B cell (primary cell): ENCODE measurements at regions not wholly inside any gene's neighbourhood (a gene's known extent, or its start where the extent isn't known, plus 50 kb on each side); places are given as distances from the start of the nearest gene placed in this dataset.

ENCODE experiments used
- ATAC-seq: fragments of 200-7000 bp; cut with Tn5 transposase; one replicate; pipeline ENCODE4 v1.10.0; 2021; ENCODE audit warnings: low read depth, mild to moderate bottlenecking, moderate number of reproducible peaks, moderate library complexity
- CTCF ChIA-PET: fragments of 350-600 bp; sonication (Branson Sonifier 250); formaldehyde crosslinking; loops from one replicate; lab custom pipeline; 2021; ENCODE audit warnings: antibody characterized with exemption, inconsistent platforms; lab: Charles Lee
- POLR2A ChIA-PET: fragments of 350-600 bp; sonication (Branson Sonifier 250); formaldehyde crosslinking; loops from one replicate; lab custom pipeline; 2021; ENCODE audit warnings: antibody characterized with exemption; lab: Charles Lee
- DNase-seq: peaks from one replicate; pipeline ENCODE4 v3.0.0; 2013
- H2AFZ ChIP-seq: 2 replicates; pipeline ENCODE4 v1.6.1; 2012; ENCODE audit warnings: mild to moderate bottlenecking, low read depth, low read length; ENCODE audit not compliant: insufficient read depth, poor library complexity, severe bottlenecking
- H3K27ac ChIP-seq, 2 donors: 1 replicate in 1 of 2; 2 replicates in 1 of 2; pipeline ENCODE4 v1.5.1; 2012 to 2013; ENCODE audit warnings: low read length in 2 of 2, mild to moderate bottlenecking in 2 of 2, moderate library complexity in 1 of 2
- H3K27me3 ChIP-seq, 4 experiments: fragments of 200-600 bp in 1 of 4; sonication (generic) in 1 of 4; replicated peaks in 1 of 4; 1 replicate in 2 of 4; 2 replicates in 2 of 4; pipeline versions ENCODE4 v1.6.1 to v1.7.0; 2013 to 2016; ENCODE audit warnings: low read length in 3 of 4, mild to moderate bottlenecking in 2 of 4, mixed read lengths in 1 of 4, moderate library complexity in 1 of 4; ENCODE audit not compliant: insufficient read depth in 4 of 4, control insufficient read depth in 3 of 4; ENCODE audit errors: control extremely low read depth in 1 of 4
- H3K36me3 ChIP-seq, 2 experiments: replicated peaks in 1 of 2; 1 replicate in 1 of 2; 2 replicates in 1 of 2; pipeline versions ENCODE4 v1.6.1 to v1.7.1; 2013; ENCODE audit warnings: low read length in 1 of 2; ENCODE audit not compliant: insufficient read depth in 2 of 2, control insufficient read depth in 1 of 2; ENCODE audit errors: control extremely low read depth in 1 of 2, extremely low read depth in 1 of 2
- H3K4me1 ChIP-seq, 2 donors: fragments of 200-600 bp in 1 of 2; sonication (generic) in 1 of 2; 1 replicate in 1 of 2; 2 replicates in 1 of 2; pipeline versions ENCODE4 v1.5.1 to v1.6.1; 2013 to 2017; ENCODE audit warnings: low read length in 2 of 2; ENCODE audit not compliant: control insufficient read depth in 2 of 2, insufficient read depth in 2 of 2
- H3K4me2 ChIP-seq: replicated peaks from 2 replicates; pipeline ENCODE3; 2012; ENCODE audit warnings: mild to moderate bottlenecking, low read depth, low read length; ENCODE audit not compliant: poor library complexity, severe bottlenecking
- H3K4me3 ChIP-seq, 5 experiments: fragments of 200-600 bp in 1 of 5; sonication (generic) in 1 of 5; 1 replicate in 3 of 5; 2 replicates in 2 of 5; pipeline versions ENCODE4 v1.5.1 to v1.7.0; 2011 to 2016; ENCODE audit warnings: low read length in 4 of 5, mild to moderate bottlenecking in 4 of 5, low read depth in 2 of 5, control low read depth in 1 of 5, moderate library complexity in 1 of 5; ENCODE audit not compliant: insufficient read depth in 1 of 5; ENCODE audit errors: control extremely low read depth in 1 of 5, extremely low read depth in 1 of 5
- H3K79me2 ChIP-seq: fragments of 200-600 bp; sonication (generic); one replicate; pipeline ENCODE4 v1.6.0; 2016; ENCODE audit warnings: low read length; ENCODE audit not compliant: control insufficient read depth, insufficient read depth
- H3K9ac ChIP-seq: fragments of 200-600 bp; sonication (generic); 2 replicates; pipeline ENCODE4 v1.6.1; 2017; ENCODE audit warnings: mild to moderate bottlenecking, low read length, moderate library complexity
- H3K9me3 ChIP-seq, 3 donors: one replicate each; pipeline versions ENCODE4 v1.6.1 to v1.7.1; 2013; ENCODE audit warnings: low read length in 2 of 3; ENCODE audit not compliant: control insufficient read depth in 2 of 3, insufficient read depth in 1 of 3; ENCODE audit errors: control extremely low read depth in 1 of 3
- H4K20me1 ChIP-seq: 2 replicates; pipeline ENCODE4 v1.6.0; 2012; ENCODE audit warnings: mild to moderate bottlenecking, low read length; ENCODE audit not compliant: insufficient read depth, control insufficient read depth, poor library complexity, severe bottlenecking
- H3K27ac Mint-ChIP-seq: one replicate; pipeline ENCODE4 v1.8.0; 2021; ENCODE audit warnings: mixed read lengths
- H3K27me3 Mint-ChIP-seq: one replicate; pipeline ENCODE4 v1.8.0; 2021; ENCODE audit warnings: mixed read lengths
- H3K4me1 Mint-ChIP-seq: one replicate; pipeline ENCODE4 v1.8.0; 2021; ENCODE audit warnings: mixed read lengths
- H3K4me3 Mint-ChIP-seq: one replicate; pipeline ENCODE4 v1.8.0; 2021; ENCODE audit warnings: mixed read lengths
- H3K9me3 Mint-ChIP-seq: one replicate; pipeline ENCODE4 v1.8.0; 2022; ENCODE audit warnings: mixed read lengths; ENCODE audit not compliant: insufficient read depth
- EZH2 ChIP-seq: IDR thresholded peaks from 2 replicates; pipeline ENCODE4 v1.6.1; 2012; ENCODE audit warnings: borderline replicate concordance, low read depth, mild to moderate bottlenecking, moderate library complexity, low read length; ENCODE audit not compliant: insufficient read depth, poor library complexity, severe bottlenecking
- WGBS: methylation state at CpG from one replicate; pipeline ENCODE4 v1.1.5; 2013; ENCODE audit warnings: missing lambda C conversion rate; ENCODE audit not compliant: insufficient coverage; 5-methylcytosine and 5-hydroxymethylcytosine counted together
- intact Hi-C: fragments of 100-400 bp; cut with micrococcal nuclease; formaldehyde crosslinking; loops from one replicate; pipeline ENCODE4 v1.10.0; 2022
- TF ChIP-seq, protein P1 (sequence below): fragments of 200-600 bp; IDR thresholded peaks from one replicate; pipeline ENCODE4 v1.8.0; 2022; ENCODE audit warnings: antibody characterized with exemption, mild to moderate bottlenecking

DNA sequence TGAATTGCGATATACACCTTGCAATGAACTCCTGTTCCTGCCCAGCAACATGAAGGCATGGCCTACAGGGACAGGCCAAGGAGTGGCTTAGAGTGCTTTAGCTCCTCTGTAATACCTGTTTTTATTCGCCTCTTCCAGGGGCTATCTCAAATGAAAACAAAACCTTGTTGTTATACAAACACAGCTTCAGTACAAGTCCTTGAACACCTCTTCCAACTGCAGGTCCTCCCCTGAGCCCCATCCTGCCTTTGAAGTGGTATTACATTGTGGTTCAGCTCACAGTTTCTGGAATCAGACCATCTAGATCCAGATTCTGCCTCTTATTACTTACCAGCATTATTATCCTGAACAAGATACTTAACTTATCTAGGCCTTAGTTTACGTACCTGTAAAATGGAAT lies 83.0 kb upstream of the HNRNPA3 start:
- no peak overlapping the region for H3K27ac Mint-ChIP-seq
- Histone ChIP-seq H3K9me3 (peaks cover 0 to 6% (median 4%) of the 10 kb centered on the region in 3 donors), H3K27me3 (no peaks in the 10 kb centered on the region), H3K4me2 (no peak overlapping the region), H3K4me1 (no peaks in the 10 kb centered on the region), H3K4me3 (no peak overlapping the region), H2AFZ (no peak overlapping the region), H3K27ac (no peak overlapping the region), H3K79me2 (no peaks in the 10 kb centered on the region), H3K36me3 (no peaks in the 10 kb centered on the region), H4K20me1 (no peaks in the 10 kb centered on the region), H3K9ac (no peak overlapping the region)
- ATAC-seq (no peak), DNase-seq (no peak)
- H3K4me1 Mint-ChIP-seq: no peaks in the 10 kb centered on the region
- peaks cover 2% of the 10 kb centered on the region for H3K9me3 Mint-ChIP-seq
- TF ChIP-seq EZH2: no peak
- TF ChIP-seq, protein P1, sequence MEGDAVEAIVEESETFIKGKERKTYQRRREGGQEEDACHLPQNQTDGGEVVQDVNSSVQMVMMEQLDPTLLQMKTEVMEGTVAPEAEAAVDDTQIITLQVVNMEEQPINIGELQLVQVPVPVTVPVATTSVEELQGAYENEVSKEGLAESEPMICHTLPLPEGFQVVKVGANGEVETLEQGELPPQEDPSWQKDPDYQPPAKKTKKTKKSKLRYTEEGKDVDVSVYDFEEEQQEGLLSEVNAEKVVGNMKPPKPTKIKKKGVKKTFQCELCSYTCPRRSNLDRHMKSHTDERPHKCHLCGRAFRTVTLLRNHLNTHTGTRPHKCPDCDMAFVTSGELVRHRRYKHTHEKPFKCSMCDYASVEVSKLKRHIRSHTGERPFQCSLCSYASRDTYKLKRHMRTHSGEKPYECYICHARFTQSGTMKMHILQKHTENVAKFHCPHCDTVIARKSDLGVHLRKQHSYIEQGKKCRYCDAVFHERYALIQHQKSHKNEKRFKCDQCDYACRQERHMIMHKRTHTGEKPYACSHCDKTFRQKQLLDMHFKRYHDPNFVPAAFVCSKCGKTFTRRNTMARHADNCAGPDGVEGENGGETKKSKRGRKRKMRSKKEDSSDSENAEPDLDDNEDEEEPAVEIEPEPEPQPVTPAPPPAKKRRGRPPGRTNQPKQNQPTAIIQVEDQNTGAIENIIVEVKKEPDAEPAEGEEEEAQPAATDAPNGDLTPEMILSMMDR: no peak
- peaks cover 7% of the 10 kb centered on the region for H3K27me3 Mint-ChIP-seq
- CTCF ChIA-PET: interaction anchor here (1.2 kb wide), 1 partner anchor 20 kb away, joined by 6 read pairs; no protein-coding TSS in a partner anchor
- POLR2A ChIA-PET: no interaction called here
- no peak overlapping the region for H3K4me3 Mint-ChIP-seq
- 100% methylated on average over 2 of the region's 3 CpGs for WGBS
- intact Hi-C loops: no loop called here

DNA sequence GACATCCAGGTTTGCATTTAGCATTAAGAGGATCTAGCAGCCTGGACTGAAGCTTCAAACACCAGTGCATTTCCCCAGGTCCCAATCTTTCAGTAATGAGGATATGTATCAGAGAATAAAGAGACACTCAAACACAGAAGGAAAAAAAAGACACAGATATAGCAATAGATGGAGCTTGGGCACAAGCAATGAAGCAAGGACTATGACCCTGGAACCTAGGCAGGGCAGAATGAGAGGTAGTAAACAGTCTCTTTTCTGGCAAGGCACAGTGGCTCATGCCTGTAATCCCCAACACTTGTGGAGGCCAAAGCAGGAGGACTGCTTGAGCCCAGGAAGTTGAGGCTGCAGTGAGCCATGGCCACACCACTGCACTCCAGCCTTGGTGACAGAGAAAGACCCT lies 80.7 kb upstream of the HNRNPA3 start:
- H3K79me2 ChIP-seq: no peaks in the 10 kb centered on the region
- H2AFZ ChIP-seq: no peak overlapping the region
- no peaks in the 10 kb centered on the region for H4K20me1 ChIP-seq
- no peaks in the 10 kb centered on the region for H3K4me1 ChIP-seq
- no peak overlapping the region for H3K4me2 ChIP-seq
- ChIA-PET POLR2A (no interaction called here), CTCF (no interaction called here)
- DNase-seq (no peak), ATAC-seq (no peak)
- Mint-ChIP-seq H3K27ac (no peak overlapping the region), H3K4me1 (no peaks in the 10 kb centered on the region), H3K27me3 (peaks cover 10% of the 10 kb centered on the region), H3K4me3 (no peak overlapping the region), H3K9me3 (peaks cover 2% of the 10 kb centered on the region)
- no peak overlapping the region for H3K9ac ChIP-seq
- H3K4me3 ChIP-seq: no peak overlapping the region
- no peaks in the 10 kb centered on the region for H3K36me3 ChIP-seq
- H3K27me3 ChIP-seq: no peaks in the 10 kb centered on the region
- no peak for TF ChIP-seq EZH2
- TF ChIP-seq, protein P1: no peak
- H3K9me3 ChIP-seq: peaks cover 0 to 6% (median 4%) of the 10 kb centered on the region in 3 donors
- H3K27ac ChIP-seq: no peak overlapping the region
- intact Hi-C loops: no loop called here
